Fibroblast of skin of left biceps (primary cell): ENCODE measurements at regions not wholly inside any gene's neighbourhood (a gene's known extent, or its start where the extent isn't known, plus 50 kb on each side); places are given as distances from the start of the nearest gene placed in this dataset.
"Not testable (repeated sequence)": the region's sequence is repeated elsewhere in the genome, so short reads cannot be mapped to it uniquely, and the experiment has no call there.

ENCODE experiments used
- DNase-seq, 2 experiments: peaks; one replicate each; pipeline ENCODE4 v3.0.0-alpha.2; 2013; ENCODE audit warnings: low read depth in 2 of 2

GRCh38 chr1:91098299-91098906 is 76.6 kb upstream of the ZNF644 start:
- DNase-seq, result no peak

DNA sequence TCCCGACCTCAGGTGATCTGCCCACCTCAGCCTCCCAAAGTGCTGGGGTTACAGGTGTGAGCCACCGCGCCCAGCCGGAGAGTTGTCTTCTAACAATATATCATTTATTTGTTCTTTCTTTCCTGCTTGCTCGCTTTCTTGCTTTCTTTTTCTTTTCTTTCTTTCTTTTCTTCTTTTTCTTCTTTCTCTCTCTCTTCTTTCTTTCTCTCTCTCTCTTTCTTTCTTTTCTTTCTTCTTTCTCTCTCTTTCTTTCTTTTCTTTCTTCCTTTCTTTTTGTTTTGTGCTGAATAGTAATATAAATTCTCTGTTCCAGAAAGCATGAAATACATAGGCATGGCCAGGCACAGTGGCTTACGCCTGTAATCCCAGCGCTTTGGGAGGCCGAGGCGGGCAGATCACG is 73.5 kb upstream of the ZNF644 start:
- DNase-seq, result not testable (repeated sequence)

DNA sequence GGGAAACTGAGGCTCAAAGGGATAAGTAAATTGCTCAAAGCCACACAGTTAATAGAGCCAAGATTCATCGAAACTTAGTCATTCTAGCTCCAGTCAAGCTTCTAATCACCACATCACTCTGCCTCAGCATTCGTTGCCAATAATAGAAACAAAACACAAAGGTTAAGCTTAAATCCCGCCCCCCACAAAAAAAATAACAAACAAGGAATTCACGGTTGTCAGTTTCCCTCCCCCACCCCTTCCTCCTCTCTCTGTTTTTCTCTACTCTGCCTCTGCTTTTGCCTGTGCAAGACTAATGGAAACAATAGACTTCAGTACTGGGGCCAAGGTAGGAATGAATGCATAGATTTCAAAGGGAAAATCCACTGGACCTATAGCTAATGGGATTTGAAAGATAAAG is 70.7 kb upstream of the ZNF644 start:
- no peak for DNase-seq

GRCh38 chr1:91091812-91092211 is 70.0 kb upstream of the ZNF644 start:
- no peak for DNase-seq

DNA sequence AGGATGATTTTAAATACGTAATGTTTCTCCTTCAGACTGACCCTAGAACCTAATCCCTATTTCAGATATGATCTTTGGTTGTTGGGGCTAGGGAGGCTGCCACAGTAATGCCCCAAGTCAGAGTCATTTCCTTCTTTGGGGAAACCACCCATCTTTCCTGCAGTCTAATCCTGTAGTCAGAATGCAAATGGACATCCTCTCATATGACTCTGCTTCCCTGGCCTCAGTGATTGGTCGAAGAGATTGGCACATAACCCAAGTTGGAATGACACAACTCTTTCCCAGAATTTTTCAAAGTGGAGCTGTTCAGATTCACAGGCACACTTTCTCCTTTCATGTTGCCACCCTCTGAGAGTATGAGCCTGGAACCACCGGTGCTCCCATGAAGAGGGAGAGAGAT is 58.8 kb upstream of the ZNF644 start:
- DNase-seq, result no peak

- DNase-seq, result no peak
Observed at GRCh38 chr1:91078859-91079258, 57.0 kb upstream of the ZNF644 start.

DNA sequence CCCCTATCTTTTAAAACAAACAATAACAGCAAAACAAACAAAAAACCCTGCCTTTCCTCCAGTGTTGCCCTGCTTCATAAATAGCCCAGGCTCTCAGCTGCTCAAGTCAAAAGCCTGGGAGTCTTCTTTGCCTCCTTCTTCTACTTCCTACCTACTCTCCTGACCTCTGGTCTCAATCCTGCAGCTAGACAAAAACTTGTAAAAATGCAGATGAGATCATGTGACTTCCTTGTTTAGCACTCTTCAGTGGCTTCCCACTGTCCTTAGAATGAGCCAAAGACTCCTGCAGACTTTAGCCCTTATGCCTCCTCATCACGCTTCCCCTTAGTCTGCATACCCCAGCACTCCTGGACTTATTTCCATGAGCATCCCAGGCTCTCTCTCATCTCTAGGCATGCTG is 55.0 kb upstream of the ZNF644 start:
- DNase-seq, result no peak

DNA sequence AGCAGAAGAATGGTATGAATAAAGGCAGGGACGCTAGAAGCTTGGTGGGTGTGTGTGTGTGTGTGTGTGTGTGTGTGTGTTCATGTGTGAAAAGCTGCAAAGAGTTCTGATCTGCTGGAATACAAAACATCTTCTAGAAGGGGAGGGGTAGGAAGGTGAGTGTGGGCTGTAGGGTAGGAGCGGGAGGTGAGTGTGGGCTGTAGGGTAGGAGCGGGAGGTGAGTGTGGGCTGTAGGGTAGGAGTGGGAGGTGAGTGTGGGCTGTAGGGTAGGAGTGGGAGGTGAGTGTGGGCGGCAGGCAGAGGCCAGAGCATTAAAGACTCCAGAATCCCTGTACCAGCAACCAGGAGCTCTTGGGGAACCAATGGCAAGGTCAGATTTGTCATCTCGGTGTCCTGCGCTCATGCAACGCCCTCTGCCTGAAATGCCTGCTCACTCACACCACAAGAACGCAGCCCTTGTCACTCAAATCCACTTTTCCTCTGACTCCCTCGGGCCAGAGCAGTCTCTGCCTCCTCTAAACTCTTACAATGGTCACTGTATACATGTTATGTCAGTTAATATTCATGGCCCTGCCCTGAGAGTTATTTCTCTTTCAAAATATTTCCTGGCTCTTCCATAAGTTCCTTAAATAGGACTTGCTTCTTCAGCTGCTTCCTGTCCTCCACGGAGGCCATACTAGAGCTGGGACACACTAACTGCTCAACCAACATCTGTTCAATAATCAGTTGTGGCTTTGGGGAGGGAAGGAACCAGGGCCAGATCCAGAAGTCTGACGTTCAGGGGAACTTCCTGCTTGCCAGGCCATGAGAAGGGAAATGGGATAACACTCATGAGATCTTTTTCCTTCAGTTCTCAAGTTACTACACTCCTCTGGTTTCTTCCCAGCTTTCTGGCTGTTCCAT is 53.6 kb upstream of the ZNF644 start:
- no peak for DNase-seq

- DNase-seq, result no peak
Observed at GRCh38 chr1:91073299-91073698, 51.5 kb upstream of the ZNF644 start.

DNA sequence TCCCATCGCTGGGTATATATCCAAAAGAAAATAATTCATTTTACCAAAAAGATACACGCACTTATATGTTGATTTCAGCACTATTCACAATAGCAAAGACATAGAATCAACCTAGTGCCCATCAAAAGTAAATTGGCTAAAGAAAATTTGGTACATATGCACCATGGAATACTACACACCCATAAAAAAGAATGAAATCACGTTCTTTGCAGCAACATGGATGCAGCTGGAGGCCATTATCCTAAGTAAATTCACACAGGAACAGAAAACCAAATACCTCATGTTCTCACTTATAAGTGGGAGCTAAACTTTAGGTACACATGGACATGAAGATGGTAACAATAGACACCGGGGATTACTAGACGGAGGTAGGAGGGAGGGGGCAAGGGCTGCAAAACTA is 50.0 kb upstream of the ZNF644 start:
- DNase-seq, result no peak
